A673 (cell line): ENCODE measurements at regions not wholly inside any gene's neighbourhood (a gene's known extent, or its start where the extent isn't known, plus 50 kb on each side); places are given as distances from the start of the nearest gene placed in this dataset.

Experiments
- BruUV-seq: library from RNA; stranded (reverse); fragments of 400-500 nt; replicated peaks from 2 replicates; lab custom pipeline; 2021; lab: Mats Ljungman, UMichigan
- CTCF ChIA-PET: fragments of 300-600 bp; sonication (Branson Sonifier 250); formaldehyde crosslinking; loops from one replicate; lab custom pipeline; 2022; ENCODE audit warnings: antibody characterized with exemption; lab: Charles Lee
- POLR2A ChIA-PET: fragments of 300-600 bp; sonication (Branson Sonifier 250); formaldehyde crosslinking; loops from one replicate; lab custom pipeline; 2022; ENCODE audit warnings: antibody characterized with exemption; ENCODE audit not compliant: low non-redundant PET; lab: Charles Lee
- DNase-seq: peaks from one replicate; pipeline ENCODE4 v3.0.0-alpha.2; 2015; ENCODE audit warnings: low spot score
- H3K27ac ChIP-seq: fragments of 200-600 bp; sonication (generic); 2 replicates; pipeline ENCODE4 v1.5.1; 2016; ENCODE audit warnings: mixed run types, low read depth, mild to moderate bottlenecking, mixed read lengths, antibody characterized with exemption, low read length; ENCODE audit not compliant: poor library complexity, severe bottlenecking
- H3K27me3 ChIP-seq: fragments of 200-600 bp; sonication (generic); replicated peaks from 2 replicates; pipeline ENCODE4 v1.6.1; 2017; ENCODE audit warnings: mixed run types, low read depth, mild to moderate bottlenecking, mixed read lengths, antibody characterized with exemption, low read length; ENCODE audit not compliant: insufficient read depth, poor library complexity
- H3K36me3 ChIP-seq: fragments of 200-600 bp; sonication (generic); 2 replicates; pipeline ENCODE4 v1.6.1; 2016; ENCODE audit warnings: mixed run types, mild to moderate bottlenecking, mixed read lengths, antibody characterized with exemption, low read length; ENCODE audit not compliant: insufficient read depth, poor library complexity, severe bottlenecking
- H3K4me1 ChIP-seq: fragments of 200-600 bp; sonication (generic); 2 replicates; pipeline ENCODE4 v1.6.1; 2017; ENCODE audit warnings: mixed run types, mild to moderate bottlenecking, mixed read lengths, antibody characterized with exemption, low read length; ENCODE audit not compliant: insufficient read depth, poor library complexity, severe bottlenecking
- H3K4me3 ChIP-seq: fragments of 200-600 bp; sonication (generic); 2 replicates; pipeline ENCODE4 v1.5.1; 2016; ENCODE audit warnings: low read depth, mixed run types, mild to moderate bottlenecking, mixed read lengths, low read length; ENCODE audit not compliant: poor library complexity, severe bottlenecking
- H3K9me3 ChIP-seq: fragments of 200-600 bp; sonication (generic); 2 replicates; pipeline ENCODE4 v1.6.1; 2016; ENCODE audit warnings: mixed run types, low read depth, mild to moderate bottlenecking, mixed read lengths, antibody characterized with exemption, low read length; ENCODE audit not compliant: poor library complexity, severe bottlenecking
- CTCF ChIP-seq: fragments of 300-800, 200-600 bp; sonication (generic); conservative IDR thresholded peaks from 2 replicates; pipeline ENCODE4 v1.5.1; 2017; ENCODE audit warnings: low read depth, mild to moderate bottlenecking, antibody characterized with exemption, low read length, moderate library complexity, mixed read lengths
- EZH2 ChIP-seq: fragments of 200-600 bp; sonication (generic); IDR thresholded peaks from 2 replicates; pipeline ENCODE4 v1.6.1; 2017; ENCODE audit warnings: borderline replicate concordance, low read depth, mild to moderate bottlenecking, mixed read lengths, antibody characterized with exemption, low read length; ENCODE audit not compliant: poor library complexity, severe bottlenecking
- intact Hi-C: fragments of 100-400 bp; cut with micrococcal nuclease; formaldehyde crosslinking; loops from one replicate; pipeline ENCODE4 v1.10.0; 2022; ENCODE audit not compliant: unreplicated experiment

- no peak overlapping the region for H3K4me3 ChIP-seq
- no peak overlapping the region for H3K27ac ChIP-seq
- H3K36me3 ChIP-seq: no peaks in the 10 kb centered on the region
- no peaks in the 10 kb centered on the region for H3K9me3 ChIP-seq
- no peak for DNase-seq
- ChIA-PET POLR2A (no interaction called here), CTCF (no interaction called here)
- BruUV-seq: no TSS peak
- intact Hi-C loops: no loop called here
- TF ChIP-seq EZH2 (no peak), CTCF (no peak)
- H3K4me1 ChIP-seq: no peaks in the 10 kb centered on the region
- H3K27me3 ChIP-seq: peaks cover 61% of the 10 kb centered on the region
Measured at GRCh38 chr21:35203093-35203977, 154.2 kb upstream of the RUNX1 start.

DNA sequence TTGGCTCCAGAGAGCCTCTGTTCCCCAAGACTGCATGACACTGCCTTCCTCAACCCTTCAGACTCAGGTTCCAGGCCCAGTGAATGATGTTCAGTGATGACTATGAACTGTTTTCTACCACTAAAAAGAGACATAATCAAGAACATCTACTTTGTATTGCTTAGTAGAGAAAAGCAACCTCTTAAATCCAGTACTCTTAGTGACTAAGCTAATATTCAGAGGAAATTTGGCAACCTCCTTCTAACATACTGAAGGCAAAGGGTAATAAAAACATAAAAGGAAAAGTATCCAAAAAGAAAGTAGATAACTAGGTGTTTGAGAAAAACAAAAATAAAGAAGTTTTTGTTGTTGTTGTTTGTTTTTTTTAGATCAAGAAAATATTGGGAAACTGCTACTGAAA, 153.3 kb upstream of the RUNX1 start:
- no peaks in the 10 kb centered on the region for H3K36me3 ChIP-seq
- H3K9me3 ChIP-seq: no peaks in the 10 kb centered on the region
- TF ChIP-seq CTCF (no peak), EZH2 (no peak)
- BruUV-seq: no TSS peak
- no peaks in the 10 kb centered on the region for H3K4me1 ChIP-seq
- CTCF ChIA-PET: no interaction called here
- intact Hi-C loops: no loop called here
- H3K27ac ChIP-seq: no peak overlapping the region
- POLR2A ChIA-PET: no interaction called here
- H3K4me3 ChIP-seq: no peak overlapping the region
- peaks cover 52% of the 10 kb centered on the region for H3K27me3 ChIP-seq
- DNase-seq: no peak

DNA sequence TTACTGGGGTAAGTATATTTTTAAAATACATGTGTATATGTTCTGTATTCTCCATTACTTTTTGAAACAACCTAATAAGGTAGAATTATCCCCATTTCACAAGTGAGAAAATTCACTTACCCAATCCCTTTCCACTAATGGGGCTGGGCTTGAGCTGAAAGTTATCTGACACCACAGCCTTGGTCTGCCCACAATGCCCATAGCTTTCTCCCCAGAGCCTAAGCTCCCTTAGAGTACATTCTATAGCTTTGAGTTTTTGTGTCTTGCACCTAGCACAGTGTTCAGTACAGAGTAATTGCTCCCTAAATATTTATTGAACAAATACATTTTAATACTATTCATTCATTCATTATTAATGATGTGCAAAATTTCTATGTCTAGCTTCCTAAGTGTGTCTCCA, 152.7 kb upstream of the RUNX1 start:
- CTCF ChIA-PET: no interaction called here
- POLR2A ChIA-PET: no interaction called here
- Histone ChIP-seq H3K27ac (no peak overlapping the region), H3K4me3 (no peak overlapping the region), H3K9me3 (no peaks in the 10 kb centered on the region), H3K4me1 (no peaks in the 10 kb centered on the region), H3K27me3 (peaks cover 46% of the 10 kb centered on the region), H3K36me3 (no peaks in the 10 kb centered on the region)
- no TSS peak for BruUV-seq
- intact Hi-C loops: no loop called here
- no peak for DNase-seq
- TF ChIP-seq CTCF (no peak), EZH2 (no peak)
